Mesenchymal stem cell (in vitro differentiated cells and primary cell): ENCODE measurements at regions not wholly inside any gene's neighbourhood (a gene's known extent, or its start where the extent isn't known, plus 50 kb on each side); places are given as distances from the start of the nearest gene placed in this dataset.

Experiments used
- DNase-seq: peaks from one replicate; pipeline ENCODE4 v3.0.0-alpha.2; 2013
- H2AFZ ChIP-seq: one replicate; pipeline ENCODE4 v1.6.1; 2013; ENCODE audit warnings: low read depth, mild to moderate bottlenecking, control low read depth, inconsistent platforms, low read length, moderate library complexity
- H2AK5ac ChIP-seq: 2 replicates; pipeline ENCODE4 v1.6.1; 2013; ENCODE audit warnings: low read length, moderate library complexity, mild to moderate bottlenecking, inconsistent platforms; ENCODE audit not compliant: severe bottlenecking
- H2BK120ac ChIP-seq: one replicate; pipeline ENCODE4 v1.6.1; 2013; ENCODE audit warnings: low read depth, mild to moderate bottlenecking, inconsistent platforms, low read length, moderate library complexity
- H2BK12ac ChIP-seq, 2 experiments: one replicate each; pipeline ENCODE4 v1.6.1; 2013; ENCODE audit warnings: inconsistent platforms in 2 of 2, low read length in 2 of 2, mild to moderate bottlenecking in 2 of 2, moderate library complexity in 2 of 2, control low read depth in 1 of 2
- H2BK15ac ChIP-seq: one replicate; pipeline ENCODE4 v1.6.1; 2013; ENCODE audit warnings: mild to moderate bottlenecking, low read depth, inconsistent platforms; ENCODE audit not compliant: poor library complexity, severe bottlenecking
- H2BK5ac ChIP-seq: 2 replicates; pipeline ENCODE4 v1.6.1; 2013; ENCODE audit warnings: low read depth, mild to moderate bottlenecking, low read length, control low read depth, inconsistent platforms; ENCODE audit not compliant: poor library complexity, severe bottlenecking
- H3K14ac ChIP-seq, 2 experiments: one replicate each; pipeline ENCODE4 v1.6.1; 2013; ENCODE audit warnings: inconsistent platforms in 2 of 2, low read length in 2 of 2, control low read depth in 1 of 2, mild to moderate bottlenecking in 1 of 2, moderate library complexity in 1 of 2
- H3K18ac ChIP-seq, 2 experiments: one replicate each; pipeline ENCODE4 v1.6.1; 2013; ENCODE audit warnings: inconsistent platforms in 2 of 2, low read length in 2 of 2, control low read depth in 1 of 2, low read depth in 1 of 2, mild to moderate bottlenecking in 1 of 2
- H3K23ac ChIP-seq, 2 experiments: one replicate each; pipeline ENCODE4 v1.6.1; 2013; ENCODE audit warnings: inconsistent platforms in 2 of 2, low read length in 2 of 2, mild to moderate bottlenecking in 2 of 2, moderate library complexity in 2 of 2, control low read depth in 1 of 2
- H3K27ac ChIP-seq: 2 replicates; pipeline ENCODE4 v1.5.1; 2013; ENCODE audit warnings: mild to moderate bottlenecking, moderate library complexity, low read length, control low read depth, inconsistent platforms; ENCODE audit not compliant: poor library complexity, severe bottlenecking
- H3K27me3 ChIP-seq, 2 experiments: 2 replicates each; pipeline versions ENCODE4 v1.6.1 to v1.7.0; 2013; ENCODE audit warnings: low read length in 2 of 2, mild to moderate bottlenecking in 2 of 2, moderate library complexity in 2 of 2, control low read depth in 1 of 2, inconsistent platforms in 1 of 2; ENCODE audit not compliant: control insufficient read depth in 1 of 2, insufficient read depth in 1 of 2
- H3K36me3 ChIP-seq, 2 experiments: 2 replicates each; pipeline versions ENCODE4 v1.6.1 to v1.7.0; 2013; ENCODE audit warnings: low read length in 2 of 2, control low read depth in 1 of 2, inconsistent platforms in 1 of 2, low read depth in 1 of 2, mild to moderate bottlenecking in 1 of 2; ENCODE audit not compliant: insufficient read depth in 2 of 2, control insufficient read depth in 1 of 2
- H3K4ac ChIP-seq, 2 experiments: one replicate each; pipeline ENCODE4 v1.6.1; 2013; ENCODE audit warnings: inconsistent platforms in 2 of 2, low read length in 2 of 2, mild to moderate bottlenecking in 2 of 2, moderate library complexity in 2 of 2, control low read depth in 1 of 2, low read depth in 1 of 2
- H3K4me1 ChIP-seq: 2 replicates; pipeline ENCODE4 v1.6.1; 2013; ENCODE audit warnings: low read depth, low read length, control low read depth; ENCODE audit not compliant: control insufficient read depth, insufficient read depth
- H3K4me2 ChIP-seq: 2 replicates; pipeline ENCODE4 v1.6.1; 2013; ENCODE audit warnings: low read length, mild to moderate bottlenecking, inconsistent platforms; ENCODE audit not compliant: poor library complexity, severe bottlenecking
- H3K4me3 ChIP-seq, 2 experiments: 2 replicates each; pipeline versions ENCODE4 v1.5.1 to v1.7.0; 2013; ENCODE audit warnings: low read length in 2 of 2, mild to moderate bottlenecking in 2 of 2, control low read depth in 1 of 2, low read depth in 1 of 2; ENCODE audit not compliant: insufficient read depth in 1 of 2
- H3K79me1 ChIP-seq: replicated peaks from 2 replicates; pipeline ENCODE4 v1.6.1; 2013; ENCODE audit warnings: mild to moderate bottlenecking, control low read depth, low read length, inconsistent platforms; ENCODE audit not compliant: poor library complexity, severe bottlenecking
- H3K9ac ChIP-seq: 2 replicates; pipeline ENCODE4 v1.7.0; 2013; ENCODE audit warnings: mild to moderate bottlenecking, low read length, moderate library complexity
- H3K9me3 ChIP-seq: 2 replicates; pipeline ENCODE4 v1.7.0; 2013; ENCODE audit warnings: mild to moderate bottlenecking, low read length; ENCODE audit not compliant: control insufficient read depth
- H4K8ac ChIP-seq: one replicate; pipeline ENCODE4 v1.6.1; 2013; ENCODE audit warnings: inconsistent platforms, mild to moderate bottlenecking, low read length, moderate library complexity
- H4K91ac ChIP-seq: one replicate; pipeline ENCODE4 v1.6.1; 2013; ENCODE audit warnings: mild to moderate bottlenecking, low read length, inconsistent platforms
- WGBS: methylation state at CpG from one replicate; pipeline ENCODE4 v1.1.7; 2013; ENCODE audit warnings: mixed read lengths; 5-methylcytosine and 5-hydroxymethylcytosine counted together

- Histone ChIP-seq H2AFZ (no peak overlapping the region), H3K18ac (no peak overlapping the region), H3K14ac (no peak overlapping the region), H2BK120ac (no peak overlapping the region), H4K91ac (no peak overlapping the region), H2BK5ac (no peak overlapping the region), H4K8ac (no peak overlapping the region), H2BK15ac (no peak overlapping the region), H3K4ac (no peak overlapping the region), H3K23ac (no peak overlapping the region), H3K27me3 (no peaks in the 10 kb centered on the region), H3K4me2 (no peak overlapping the region), H3K9ac (no peak overlapping the region), H2AK5ac (no peak overlapping the region), H3K27ac (no peak overlapping the region), H3K9me3 (no peaks in the 10 kb centered on the region), H2BK12ac (no peak overlapping the region), H3K79me1 (no peaks in the 10 kb centered on the region), H3K36me3 (no peaks in the 10 kb centered on the region), H3K4me3 (no peak overlapping the region), H3K4me1 (no peaks in the 10 kb centered on the region)
- 83% methylated on average over 2 of the region's 3 CpGs for WGBS
- no peak for DNase-seq
Observed at GRCh38 chr14:27608377-27608776, 1010.5 kb upstream of the NOVA1 start.

- no peak overlapping the region for H3K4me2 ChIP-seq
- no peak overlapping the region for H4K8ac ChIP-seq
- no peaks in the 10 kb centered on the region for H3K27me3 ChIP-seq
- no peak overlapping the region for H3K18ac ChIP-seq
- DNase-seq = no peak
- H3K14ac ChIP-seq = no peak overlapping the region
- H3K4me3 ChIP-seq = no peak overlapping the region
- no peak overlapping the region for H2BK15ac ChIP-seq
- no peaks in the 10 kb centered on the region for H3K9me3 ChIP-seq
- H3K4me1 ChIP-seq = no peaks in the 10 kb centered on the region
- H2AK5ac ChIP-seq = no peak overlapping the region
- H3K4ac ChIP-seq = no peak overlapping the region
- H2AFZ ChIP-seq = no peak overlapping the region
- H3K36me3 ChIP-seq = no peaks in the 10 kb centered on the region
- no peak overlapping the region for H2BK5ac ChIP-seq
- no peak overlapping the region for H2BK120ac ChIP-seq
- H4K91ac ChIP-seq = no peak overlapping the region
- H3K79me1 ChIP-seq = no peaks in the 10 kb centered on the region
- no peak overlapping the region for H3K23ac ChIP-seq
- no peak overlapping the region for H2BK12ac ChIP-seq
- no peak overlapping the region for H3K9ac ChIP-seq
- H3K27ac ChIP-seq = no peak overlapping the region
- 83% methylated on average over 4 of the region's 6 CpGs for WGBS
Observed at GRCh38 chr14:27612121-27612520, 1014.3 kb upstream of the NOVA1 start.

GRCh38 chr14:27613102-27613501 is 1015.3 kb upstream of the NOVA1 start:
- Histone ChIP-seq H3K23ac (no peak overlapping the region), H2BK12ac (no peak overlapping the region), H3K4ac (no peak overlapping the region), H3K36me3 (no peaks in the 10 kb centered on the region), H2AFZ (no peak overlapping the region), H3K18ac (no peak overlapping the region), H3K14ac (no peak overlapping the region), H2BK120ac (no peak overlapping the region), H3K27ac (no peak overlapping the region), H3K9ac (no peak overlapping the region), H3K4me1 (no peaks in the 10 kb centered on the region), H2BK5ac (no peak overlapping the region), H4K8ac (no peak overlapping the region), H3K9me3 (no peaks in the 10 kb centered on the region), H3K79me1 (no peaks in the 10 kb centered on the region), H4K91ac (no peak overlapping the region), H2AK5ac (no peak overlapping the region), H3K27me3 (no peaks in the 10 kb centered on the region), H2BK15ac (no peak overlapping the region), H3K4me3 (no peak overlapping the region), H3K4me2 (no peak overlapping the region)
- no peak for DNase-seq
- WGBS = no CpG with 5 or more reads among the region's 2 CpGs

- WGBS = 93% methylated on average over 1 of the region's 1 CpG
- Histone ChIP-seq H3K23ac (no peak overlapping the region), H3K27ac (no peak overlapping the region), H2AK5ac (no peak overlapping the region), H3K79me1 (no peaks in the 10 kb centered on the region), H3K9me3 (peaks cover 45% of the 10 kb centered on the region), H3K9ac (no peak overlapping the region), H2BK5ac (no peak overlapping the region), H3K4ac (no peak overlapping the region), H3K27me3 (no peaks in the 10 kb centered on the region), H2BK120ac (no peak overlapping the region), H3K4me3 (no peak overlapping the region), H4K91ac (no peak overlapping the region), H3K36me3 (no peaks in the 10 kb centered on the region), H2AFZ (no peak overlapping the region), H3K4me2 (no peak overlapping the region), H2BK15ac (no peak overlapping the region), H3K18ac (no peak overlapping the region), H3K14ac (no peak overlapping the region), H4K8ac (no peak overlapping the region), H3K4me1 (no peaks in the 10 kb centered on the region), H2BK12ac (no peak overlapping the region)
- no peak for DNase-seq
Observed at GRCh38 chr14:27623782-27624181, 1025.9 kb upstream of the NOVA1 start.
